NOMO-1 treated with DMSO at 0.1 percent for 48 hours (cell line): ENCODE measurements at regions not wholly inside any gene's neighbourhood (a gene's known extent, or its start where the extent isn't known, plus 50 kb on each side); places are given as distances from the start of the nearest gene placed in this dataset.

Experiments
- DNase-seq: peaks from one replicate; lab custom pipeline; 2025; ENCODE audit not compliant: unreplicated experiment; lab: John Stamatoyannopoulos, UW

- no peak for DNase-seq
These were observed 204.2 kb upstream of the KLF4 start for GRCh38 chr9:107693625-107694326.

GRCh38 chr9:107691664-107692063 is 202.1 kb upstream of the KLF4 start:
- DNase-seq, result no peak

GRCh38 chr9:107690021-107690420 is 200.5 kb upstream of the KLF4 start:
- DNase-seq, result no peak

GRCh38 chr9:107688728-107689127 is 199.2 kb upstream of the KLF4 start:
- DNase-seq, result no peak

GRCh38 chr9:107685901-107686300 is 196.3 kb upstream of the KLF4 start:
- no peak for DNase-seq

GRCh38 chr9:107685376-107685775 is 195.8 kb upstream of the KLF4 start:
- DNase-seq, result peak; percentile 31

- DNase-seq, result peak; percentile 22
These were observed 194.7 kb upstream of the KLF4 start for GRCh38 chr9:107684224-107684623.

GRCh38 chr9:107683566-107683965 is 194.0 kb upstream of the KLF4 start:
- peak; percentile 16 for DNase-seq

GRCh38 chr9:107681988-107682387 is 192.4 kb upstream of the KLF4 start:
- DNase-seq, result no peak

- DNase-seq, result peak; percentile 50
These were observed 186.0 kb upstream of the KLF4 start for GRCh38 chr9:107675351-107676259.

- DNase-seq, result peak; percentile 97
These were observed 185.2 kb upstream of the KLF4 start for GRCh38 chr9:107674721-107675277.

GRCh38 chr9:107673861-107674720 is 184.5 kb upstream of the KLF4 start:
- no peak for DNase-seq

GRCh38 chr9:107671588-107671987 is 182.0 kb upstream of the KLF4 start:
- no peak for DNase-seq

- no peak for DNase-seq
These were observed 179.9 kb upstream of the KLF4 start for GRCh38 chr9:107669422-107669821.

- no peak for DNase-seq
These were observed 177.9 kb upstream of the KLF4 start for GRCh38 chr9:107667231-107668070.

GRCh38 chr9:107665057-107665456 is 175.5 kb upstream of the KLF4 start:
- no peak for DNase-seq

- DNase-seq, result no peak
These were observed 171.4 kb upstream of the KLF4 start for GRCh38 chr9:107660976-107661375.

GRCh38 chr9:107653263-107653821 is 163.8 kb upstream of the KLF4 start:
- no peak for DNase-seq

- no peak for DNase-seq
These were observed 161.4 kb upstream of the KLF4 start for GRCh38 chr9:107650995-107651394.

GRCh38 chr9:107650321-107650720 is 160.8 kb upstream of the KLF4 start:
- no peak for DNase-seq
